CD4-positive, alpha-beta T cell treated with Interleukin-10 for 1 hour (primary cell): ENCODE measurements at regions not wholly inside any gene's neighbourhood (a gene's known extent, or its start where the extent isn't known, plus 50 kb on each side); places are given as distances from the start of the nearest gene placed in this dataset.

ENCODE experiments used
- DNase-seq: peaks from one replicate; pipeline ENCODE4 v3.0.0-alpha.2; 2020

GRCh38 chr19:41495589-41495988 is 52.6 kb downstream of the ERICH4 start:
- DNase-seq, result no peak

- no peak for DNase-seq
Observed at GRCh38 chr19:41499899-41500298, 56.9 kb downstream of the ERICH4 start.

- DNase-seq, result no peak
Observed at GRCh38 chr19:41500443-41500842, 57.5 kb downstream of the ERICH4 start.

- DNase-seq, result no peak
Observed at GRCh38 chr19:41501854-41502253, 58.9 kb downstream of the ERICH4 start.

- no peak for DNase-seq
Observed at GRCh38 chr19:41505105-41505504, 62.1 kb downstream of the ERICH4 start.

- DNase-seq, result no peak
Observed at GRCh38 chr19:41510484-41510883, 65.5 kb upstream of the CEACAM21 start.

GRCh38 chr19:41511628-41512027 is 64.3 kb upstream of the CEACAM21 start:
- DNase-seq, result no peak

- DNase-seq, result no peak
Observed at GRCh38 chr19:41515015-41515652, 60.8 kb upstream of the CEACAM21 start.

- peak; percentile 35 for DNase-seq
Observed at GRCh38 chr19:41516292-41517171, 59.4 kb upstream of the CEACAM21 start.

- no peak for DNase-seq
Observed at GRCh38 chr19:41518141-41518540, 57.8 kb upstream of the CEACAM21 start.

GRCh38 chr19:41521138-41521930 is 54.6 kb upstream of the CEACAM21 start:
- peak; percentile 32 for DNase-seq

- DNase-seq, result peak; percentile 53
Observed at GRCh38 chr19:41521931-41522555, 53.9 kb upstream of the CEACAM21 start.

- no peak for DNase-seq
Observed at GRCh38 chr19:41525989-41526388, 50.0 kb upstream of the CEACAM21 start.
